ENCODE measurements at regions not wholly inside any gene's neighbourhood (a gene's known extent, or its start where the extent isn't known, plus 50 kb on each side); places are given as distances from the start of the nearest gene placed in this dataset.

DNA sequence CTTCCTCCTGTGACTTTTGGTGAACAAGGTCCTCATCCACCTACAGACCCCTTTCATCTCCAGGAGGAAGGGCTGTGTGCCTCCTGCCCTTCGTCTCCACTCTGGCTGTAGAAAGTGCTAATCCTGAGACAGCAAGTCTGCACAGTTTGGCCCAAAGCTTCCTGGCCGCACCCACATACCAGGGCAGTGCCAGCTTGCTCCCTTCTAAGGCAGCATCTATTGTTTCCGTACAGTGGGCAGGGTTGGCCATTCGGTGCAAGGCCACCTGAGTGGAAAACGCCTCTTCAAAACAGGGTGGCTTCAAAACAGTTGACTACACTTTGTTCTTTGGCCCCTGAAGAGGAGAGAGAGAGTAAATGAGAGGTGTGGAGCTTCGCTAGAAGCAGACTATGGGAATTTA is 134.1 kb upstream of the KLF14 start:
- no peaks in the 10 kb centered on the region for H3K9me2 ChIP-seq (replicated peaks; ENCODE audit: insufficient read depth, low read length)
- no peak overlapping the region for H3K27ac ChIP-seq (ENCODE audit: low read length)
- no peaks in the 10 kb centered on the region for H4K20me1 ChIP-seq (ENCODE audit: insufficient read depth, low read length)
- TF ChIP-seq, protein P1, sequence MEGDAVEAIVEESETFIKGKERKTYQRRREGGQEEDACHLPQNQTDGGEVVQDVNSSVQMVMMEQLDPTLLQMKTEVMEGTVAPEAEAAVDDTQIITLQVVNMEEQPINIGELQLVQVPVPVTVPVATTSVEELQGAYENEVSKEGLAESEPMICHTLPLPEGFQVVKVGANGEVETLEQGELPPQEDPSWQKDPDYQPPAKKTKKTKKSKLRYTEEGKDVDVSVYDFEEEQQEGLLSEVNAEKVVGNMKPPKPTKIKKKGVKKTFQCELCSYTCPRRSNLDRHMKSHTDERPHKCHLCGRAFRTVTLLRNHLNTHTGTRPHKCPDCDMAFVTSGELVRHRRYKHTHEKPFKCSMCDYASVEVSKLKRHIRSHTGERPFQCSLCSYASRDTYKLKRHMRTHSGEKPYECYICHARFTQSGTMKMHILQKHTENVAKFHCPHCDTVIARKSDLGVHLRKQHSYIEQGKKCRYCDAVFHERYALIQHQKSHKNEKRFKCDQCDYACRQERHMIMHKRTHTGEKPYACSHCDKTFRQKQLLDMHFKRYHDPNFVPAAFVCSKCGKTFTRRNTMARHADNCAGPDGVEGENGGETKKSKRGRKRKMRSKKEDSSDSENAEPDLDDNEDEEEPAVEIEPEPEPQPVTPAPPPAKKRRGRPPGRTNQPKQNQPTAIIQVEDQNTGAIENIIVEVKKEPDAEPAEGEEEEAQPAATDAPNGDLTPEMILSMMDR (IDR thresholded peaks at IDR 0.05; ENCODE audit: low read length): no peak
- no peak for TF ChIP-seq EZH2phosphoT487 (IDR thresholded peaks at IDR 0.05; ENCODE audit: low read length)
- no peak for TF ChIP-seq EZH2 (optimal IDR thresholded peaks at IDR 0.05; ENCODE audit: low read depth, low read length)
- no peak overlapping the region for H3K9ac ChIP-seq (ENCODE audit: low read length)
- no peak overlapping the region for H2AFZ ChIP-seq (ENCODE audit: low read length)
- no peaks in the 10 kb centered on the region for H3K4me1 ChIP-seq (ENCODE audit: low read length)
- DNase-seq: no peak
- no peaks in the 10 kb centered on the region for H3K27me3 ChIP-seq (replicated peaks; ENCODE audit: insufficient read depth, low read length)
- no peak overlapping the region for H3K4me3 ChIP-seq (ENCODE audit: low read length)
- no peaks in the 10 kb centered on the region for H3F3A ChIP-seq (ENCODE audit: insufficient read depth, low read length)
- H3K79me2 ChIP-seq (ENCODE audit: low read length): no peaks in the 10 kb centered on the region
- no peaks in the 10 kb centered on the region; the same call in 1 of the 2 replicates for H3K36me3 ChIP-seq (replicated peaks; ENCODE audit: insufficient read depth, low read length)
- no peaks in the 10 kb centered on the region for H3K9me3 ChIP-seq (replicated peaks; ENCODE audit: insufficient read depth, low read length)
- no peak overlapping the region for H3K4me2 ChIP-seq (ENCODE audit: low read depth, low read length)

- no peak for TF ChIP-seq EZH2 (optimal IDR thresholded peaks at IDR 0.05; ENCODE audit: low read depth, low read length)
- H3K27me3 ChIP-seq (replicated peaks; ENCODE audit: insufficient read depth, low read length): no peaks in the 10 kb centered on the region
- no peak overlapping the region for H3K4me2 ChIP-seq (ENCODE audit: low read depth, low read length)
- H3K9me2 ChIP-seq (replicated peaks; ENCODE audit: insufficient read depth, low read length): no peaks in the 10 kb centered on the region
- no peak overlapping the region for H3K9ac ChIP-seq (ENCODE audit: low read length)
- DNase-seq: no peak
- no peak overlapping the region for H3K4me3 ChIP-seq (ENCODE audit: low read length)
- H3K36me3 ChIP-seq (replicated peaks; ENCODE audit: insufficient read depth, low read length): no peaks in the 10 kb centered on the region; the same call in 1 of the 2 replicates
- no peaks in the 10 kb centered on the region for H3K79me2 ChIP-seq (ENCODE audit: low read length)
- no peaks in the 10 kb centered on the region for H3K9me3 ChIP-seq (replicated peaks; ENCODE audit: insufficient read depth, low read length)
- H3K27ac ChIP-seq (ENCODE audit: low read length): no peak overlapping the region
- H3K4me1 ChIP-seq (ENCODE audit: low read length): no peaks in the 10 kb centered on the region
- no peaks in the 10 kb centered on the region for H3F3A ChIP-seq (ENCODE audit: insufficient read depth, low read length)
- H2AFZ ChIP-seq (ENCODE audit: low read length): no peak overlapping the region
- H4K20me1 ChIP-seq (ENCODE audit: insufficient read depth, low read length): no peaks in the 10 kb centered on the region
These were observed 135.9 kb upstream of the KLF14 start for GRCh38 chr7:130869918-130870317.

DNA sequence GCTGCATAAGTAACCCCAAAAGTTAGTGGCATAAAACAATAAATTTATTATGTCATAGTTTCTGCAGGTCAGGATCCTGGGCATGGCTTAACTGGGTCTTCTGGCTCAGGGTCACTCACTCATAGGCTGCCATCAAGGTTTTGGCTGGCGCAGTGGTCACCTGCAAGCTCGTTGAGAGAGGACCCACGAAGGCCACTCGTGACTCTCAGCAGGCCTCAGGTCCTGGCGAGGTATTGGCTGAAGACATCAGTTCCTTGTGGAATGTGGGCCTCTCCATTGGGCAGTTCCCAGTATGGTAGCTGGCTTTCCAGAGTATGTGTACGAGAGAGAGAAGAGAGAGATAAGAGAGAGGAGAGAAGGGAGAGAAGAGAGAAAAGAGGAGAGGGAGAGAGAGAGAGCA is 138.3 kb upstream of the KLF14 start:
- no peaks in the 10 kb centered on the region for H3K4me1 ChIP-seq (ENCODE audit: low read length)
- no peak overlapping the region for H3K4me2 ChIP-seq (ENCODE audit: low read depth, low read length)
- TF ChIP-seq, protein P1 (IDR thresholded peaks at IDR 0.05; ENCODE audit: low read length): no peak
- TF ChIP-seq EZH2phosphoT487 (IDR thresholded peaks at IDR 0.05; ENCODE audit: low read length) (no peak), EZH2 (optimal IDR thresholded peaks at IDR 0.05; ENCODE audit: low read depth, low read length) (no peak)
- H3K4me3 ChIP-seq (ENCODE audit: low read length): no peak overlapping the region
- no peaks in the 10 kb centered on the region for H3K27me3 ChIP-seq (replicated peaks; ENCODE audit: insufficient read depth, low read length)
- H3K27ac ChIP-seq (ENCODE audit: low read length): no peak overlapping the region
- no peaks in the 10 kb centered on the region; the same call in 1 of the 2 replicates for H3K36me3 ChIP-seq (replicated peaks; ENCODE audit: insufficient read depth, low read length)
- H3F3A ChIP-seq (ENCODE audit: insufficient read depth, low read length): no peaks in the 10 kb centered on the region
- H2AFZ ChIP-seq (ENCODE audit: low read length): no peak overlapping the region
- H3K9ac ChIP-seq (ENCODE audit: low read length): no peak overlapping the region
- H4K20me1 ChIP-seq (ENCODE audit: insufficient read depth, low read length): no peaks in the 10 kb centered on the region
- H3K9me2 ChIP-seq (replicated peaks; ENCODE audit: insufficient read depth, low read length): no peaks in the 10 kb centered on the region
- H3K79me2 ChIP-seq (ENCODE audit: low read length): no peaks in the 10 kb centered on the region
- H3K9me3 ChIP-seq (replicated peaks; ENCODE audit: insufficient read depth, low read length): no peaks in the 10 kb centered on the region
- no peak for DNase-seq

- no peaks in the 10 kb centered on the region for H4K20me1 ChIP-seq (ENCODE audit: insufficient read depth, low read length)
- no peak overlapping the region for H3K27ac ChIP-seq (ENCODE audit: low read length)
- H3K4me3 ChIP-seq (ENCODE audit: low read length): no peak overlapping the region
- no peaks in the 10 kb centered on the region for H3F3A ChIP-seq (ENCODE audit: insufficient read depth, low read length)
- no peaks in the 10 kb centered on the region; the same call in 1 of the 2 replicates for H3K36me3 ChIP-seq (replicated peaks; ENCODE audit: insufficient read depth, low read length)
- no peaks in the 10 kb centered on the region for H3K9me2 ChIP-seq (replicated peaks; ENCODE audit: insufficient read depth, low read length)
- H3K79me2 ChIP-seq (ENCODE audit: low read length): no peaks in the 10 kb centered on the region
- H2AFZ ChIP-seq (ENCODE audit: low read length): no peak overlapping the region
- H3K27me3 ChIP-seq (replicated peaks; ENCODE audit: insufficient read depth, low read length): no peaks in the 10 kb centered on the region
- TF ChIP-seq, protein P1 (IDR thresholded peaks at IDR 0.05; ENCODE audit: low read length): no peak
- TF ChIP-seq EZH2 (optimal IDR thresholded peaks at IDR 0.05; ENCODE audit: low read depth, low read length) (no peak), EZH2phosphoT487 (IDR thresholded peaks at IDR 0.05; ENCODE audit: low read length) (no peak)
- H3K4me2 ChIP-seq (ENCODE audit: low read depth, low read length): no peak overlapping the region
- H3K4me1 ChIP-seq (ENCODE audit: low read length): no peaks in the 10 kb centered on the region
- DNase-seq: no peak
- no peaks in the 10 kb centered on the region for H3K9me3 ChIP-seq (replicated peaks; ENCODE audit: insufficient read depth, low read length)
- no peak overlapping the region for H3K9ac ChIP-seq (ENCODE audit: low read length)
These were observed 138.9 kb upstream of the KLF14 start for GRCh38 chr7:130872756-130873448.
